H1 (cell line): ENCODE measurements at regions not wholly inside any gene's neighbourhood (a gene's known extent, or its start where the extent isn't known, plus 50 kb on each side); places are given as distances from the start of the nearest gene placed in this dataset.

Source experiments
- CTCF ChIA-PET: fragments of 300-600 bp; sonication (Branson Sonifier 250); formaldehyde crosslinking; loops from one replicate; lab custom pipeline; 2021; ENCODE audit not compliant: partially characterized antibody; lab: Charles Lee
- POLR2A ChIA-PET: fragments of 300-600 bp; sonication (Branson Sonifier 250); formaldehyde crosslinking; loops from one replicate; lab custom pipeline; 2021; ENCODE audit warnings: inconsistent platforms; ENCODE audit not compliant: partially characterized antibody; lab: Charles Lee
- DNase-seq, 2 experiments: peaks; one replicate each; pipeline versions ENCODE4 v3.0.0 to v3.0.0-alpha.2; 2010 to 2022; ENCODE audit warnings: low spot score in 2 of 2, low read depth in 1 of 2, mixed read lengths in 1 of 2
- FAIRE-seq: peaks from 2 replicates; lab custom pipeline; 2011; peaks lifted over from hg19 to GRCh38; lab: Jason Lieb, UNC
- H2AFZ ChIP-seq: 2 replicates; pipeline ENCODE4 v1.8.1; 2012; ENCODE audit warnings: low read length, inconsistent platforms
- H2AK5ac ChIP-seq: 2 replicates; pipeline ENCODE4 v1.6.1; 2013; ENCODE audit warnings: low read depth, low read length
- H2BK120ac ChIP-seq: replicated peaks from 2 replicates; pipeline ENCODE3; 2013; ENCODE audit warnings: low read depth, low read length, inconsistent platforms
- H2BK12ac ChIP-seq: 2 replicates; pipeline ENCODE4 v1.6.1; 2013; ENCODE audit warnings: low read depth, low read length
- H2BK15ac ChIP-seq: 2 replicates; pipeline ENCODE4 v1.6.1; 2013; ENCODE audit warnings: low read length
- H2BK20ac ChIP-seq: 2 replicates; pipeline ENCODE4 v1.6.1; 2013; ENCODE audit warnings: low read length
- H2BK5ac ChIP-seq: 2 replicates; pipeline ENCODE4 v1.6.1; 2013; ENCODE audit warnings: low read depth, low read length
- H3K14ac ChIP-seq: 2 replicates; pipeline ENCODE4 v1.6.1; 2013; ENCODE audit warnings: inconsistent platforms; ENCODE audit not compliant: insufficient read length
- H3K18ac ChIP-seq: 2 replicates; pipeline ENCODE4 v1.6.1; 2013; ENCODE audit warnings: low read length; ENCODE audit errors: extremely low read depth
- H3K23ac ChIP-seq: 2 replicates; pipeline ENCODE4 v1.6.1; 2013; ENCODE audit warnings: inconsistent platforms; ENCODE audit not compliant: insufficient read length
- H3K23me2 ChIP-seq: 2 replicates; pipeline ENCODE4 v1.6.1; 2013; ENCODE audit warnings: low read depth, low read length
- H3K27ac ChIP-seq: 2 replicates; pipeline ENCODE4 v1.6.1; 2011; ENCODE audit warnings: low read depth, low read length, inconsistent platforms
- H3K27me3 ChIP-seq, 4 experiments: replicated peaks in 1 of 4; 1 replicate in 1 of 4; 2 replicates in 3 of 4; pipeline versions ENCODE4 v1.6.1 to v1.8.1; 2011 to 2013; ENCODE audit warnings: low read length in 3 of 4, mild to moderate bottlenecking in 3 of 4, inconsistent platforms in 2 of 4, mixed read lengths in 2 of 4, moderate library complexity in 1 of 4; ENCODE audit not compliant: control insufficient read depth in 3 of 4, insufficient read depth in 3 of 4; ENCODE audit errors: extremely low read depth in 1 of 4
- H3K36me3 ChIP-seq, 4 experiments: 2 replicates each; pipeline versions ENCODE4 v1.6.1 to v1.8.1; 2011 to 2013; ENCODE audit warnings: mild to moderate bottlenecking in 4 of 4, low read length in 3 of 4, moderate library complexity in 2 of 4, control low read depth in 1 of 4, inconsistent platforms in 1 of 4; ENCODE audit not compliant: insufficient read depth in 4 of 4, control insufficient read depth in 2 of 4
- H3K4ac ChIP-seq: replicated peaks from 2 replicates; pipeline ENCODE3; 2013; ENCODE audit warnings: low read length, low read depth, mixed read lengths, inconsistent platforms; ENCODE audit not compliant: insufficient read length
- H3K4me1 ChIP-seq, 4 experiments: replicated peaks in 1 of 4; 1 replicate in 1 of 4; 2 replicates in 3 of 4; pipeline versions ENCODE4 v1.6.1 to v1.8.1; 2011 to 2013; ENCODE audit warnings: low read length in 3 of 4, inconsistent platforms in 2 of 4, mixed read lengths in 1 of 4; ENCODE audit not compliant: insufficient read depth in 4 of 4, control insufficient read depth in 3 of 4
- H3K4me2 ChIP-seq, 2 experiments: 2 replicates each; pipeline versions ENCODE4 v1.6.1 to v1.8.1; 2011 to 2013; ENCODE audit warnings: low read depth in 2 of 2, low read length in 2 of 2, control low read depth in 1 of 2, inconsistent platforms in 1 of 2, mild to moderate bottlenecking in 1 of 2; ENCODE audit not compliant: insufficient read depth in 1 of 2
- H3K4me3 ChIP-seq, 4 experiments: fragments of 200-600, 300-600 bp in 1 of 4; sonication (generic), shearing (Covaris generic), sonication (Bioruptor Twin) in 1 of 4; 2 replicates each; pipeline versions ENCODE4 v1.5.1 to v1.8.1; 2011 to 2016; ENCODE audit warnings: low read length in 4 of 4, low read depth in 3 of 4, control low read depth in 2 of 4, inconsistent platforms in 2 of 4, mild to moderate bottlenecking in 2 of 4, mixed read lengths in 1 of 4, moderate library complexity in 1 of 4; ENCODE audit not compliant: insufficient read depth in 2 of 4; ENCODE audit errors: extremely low read depth in 1 of 4
- H3K56ac ChIP-seq: replicated peaks from 2 replicates; pipeline ENCODE3; 2013; ENCODE audit warnings: low read depth, mild to moderate bottlenecking, mixed read lengths, low read length, inconsistent platforms; ENCODE audit not compliant: insufficient read length
- H3K79me1 ChIP-seq: 2 replicates; pipeline ENCODE4 v1.6.1; 2013; ENCODE audit warnings: low read depth, low read length, control low read depth
- H3K79me2 ChIP-seq, 2 experiments: 2 replicates each; pipeline versions ENCODE4 v1.6.1 to v1.8.1; 2012 to 2013; ENCODE audit warnings: low read length in 2 of 2, mild to moderate bottlenecking in 2 of 2, inconsistent platforms in 1 of 2; ENCODE audit not compliant: insufficient read depth in 2 of 2, control insufficient read depth in 1 of 2
- H3K9ac ChIP-seq, 4 experiments: replicated peaks in 1 of 4; 1 replicate in 1 of 4; 2 replicates in 3 of 4; pipeline versions ENCODE4 v1.6.1 to v1.8.1; 2011 to 2013; ENCODE audit warnings: low read depth in 3 of 4, low read length in 3 of 4, control low read depth in 2 of 4, mild to moderate bottlenecking in 2 of 4, moderate library complexity in 2 of 4, inconsistent platforms in 1 of 4; ENCODE audit errors: extremely low read depth in 1 of 4
- H3K9me3 ChIP-seq, 2 experiments: 2 replicates each; pipeline versions ENCODE4 v1.6.1 to v1.8.1; 2012 to 2013; ENCODE audit warnings: mild to moderate bottlenecking in 2 of 2, moderate library complexity in 2 of 2, control low read depth in 1 of 2, inconsistent platforms in 1 of 2, low read depth in 1 of 2, low read length in 1 of 2, mixed read lengths in 1 of 2; ENCODE audit not compliant: insufficient read depth in 2 of 2
- H4K20me1 ChIP-seq, 2 experiments: replicated peaks in 1 of 2; 2 replicates each; pipeline versions ENCODE3 to v1.8.1; 2011 to 2013; ENCODE audit warnings: inconsistent platforms in 2 of 2, low read length in 2 of 2, mild to moderate bottlenecking in 1 of 2; ENCODE audit not compliant: insufficient read depth in 2 of 2, control insufficient read depth in 1 of 2
- H4K5ac ChIP-seq: 2 replicates; pipeline ENCODE4 v1.6.1; 2013; ENCODE audit warnings: low read length, low read depth, mixed read lengths, inconsistent platforms; ENCODE audit not compliant: insufficient read length
- H4K8ac ChIP-seq: 2 replicates; pipeline ENCODE4 v1.8.0; 2013; ENCODE audit warnings: mild to moderate bottlenecking, moderate library complexity, low read length, inconsistent platforms; ENCODE audit not compliant: insufficient read depth; ENCODE audit errors: extremely low read depth
- H4K91ac ChIP-seq: replicated peaks from 2 replicates; pipeline ENCODE3; 2013; ENCODE audit warnings: low read length, mixed read lengths, inconsistent platforms; ENCODE audit not compliant: insufficient read length
- CHD2 ChIP-seq: IDR thresholded peaks from 2 replicates; pipeline ENCODE4 v1.6.1; 2012; ENCODE audit warnings: low read length, improper control_type of control experiment
- CTBP2 ChIP-seq: IDR thresholded peaks from 2 replicates; pipeline ENCODE4 v1.7.0; 2011; ENCODE audit warnings: borderline replicate concordance, mild to moderate bottlenecking, moderate library complexity, mixed read lengths, low read length; ENCODE audit not compliant: insufficient read depth, insufficient read length
- RXRA ChIP-seq: IDR thresholded peaks from 2 replicates; pipeline ENCODE4 v1.6.1; 2011; ENCODE audit warnings: low read depth, mild to moderate bottlenecking, low read length, moderate library complexity; ENCODE audit not compliant: insufficient read depth
- USF2 ChIP-seq: IDR thresholded peaks from 2 replicates; pipeline ENCODE4 v1.6.1; 2011; ENCODE audit warnings: low read length, improper control_type of control experiment
- WGBS, 2 experiments: shearing (Covaris generic) in 1 of 2; methylation state at CpG; one replicate each; pipeline versions ENCODE4 v1.1.6 to v1.1.7; 2013 to 2015; ENCODE audit warnings: low lambda C conversion rate in 2 of 2, mixed read lengths in 2 of 2, inconsistent platforms in 1 of 2, low coverage in 1 of 2, missing lambda C conversion rate in 1 of 2; ENCODE audit not compliant: insufficient replicate concordance in 2 of 2, insufficient coverage in 1 of 2, insufficient read length in 1 of 2; ENCODE audit errors: extremely low coverage in 1 of 2, missing lambda C conversion rate in 1 of 2; 5-methylcytosine and 5-hydroxymethylcytosine counted together

DNA sequence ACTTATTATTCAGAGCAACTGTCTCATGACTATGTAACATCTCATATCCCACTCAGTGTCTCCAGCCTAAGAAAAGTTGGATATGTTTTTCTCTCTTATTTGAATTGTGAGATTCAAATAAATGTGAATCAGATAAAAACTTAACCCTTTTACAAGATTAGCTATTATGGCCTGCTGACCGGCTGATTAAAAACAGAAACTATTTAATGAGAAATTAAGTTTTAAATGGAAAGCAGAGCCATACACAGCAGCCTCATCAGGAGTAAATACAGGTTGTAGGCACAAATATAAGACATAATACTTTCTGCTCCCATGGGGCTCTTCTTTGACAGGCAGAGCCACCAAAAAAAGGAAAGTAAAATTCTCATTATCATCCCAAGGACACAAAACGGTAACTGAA, 307.0 kb upstream of the PRMT6 start:
- no peak overlapping the region for H3K56ac ChIP-seq
- no peaks in the 10 kb centered on the region for H3K36me3 ChIP-seq
- H2BK20ac ChIP-seq, result no peak overlapping the region
- H2BK120ac ChIP-seq, result no peak overlapping the region
- no peaks in the 10 kb centered on the region for H4K20me1 ChIP-seq
- ChIA-PET POLR2A (no interaction called here), CTCF (no interaction called here)
- no peak overlapping the region for H3K23ac ChIP-seq
- no peak overlapping the region for H4K91ac ChIP-seq
- H3K4me1 ChIP-seq, result peaks cover 0 to 10% (median 4%) of the 10 kb centered on the region in 4 experiments; a peak in 3 of 7 replicates
- H4K5ac ChIP-seq, result no peak overlapping the region
- H3K4ac ChIP-seq, result no peak overlapping the region
- no peak overlapping the region for H2BK15ac ChIP-seq
- H3K23me2 ChIP-seq, result no peaks in the 10 kb centered on the region
- TF ChIP-seq RXRA (no peak), CTBP2 (no peak), CHD2 (no peak), USF2 (no peak)
- H3K4me3 ChIP-seq, result no peak overlapping the region
- no peak overlapping the region for H3K9ac ChIP-seq
- H2AK5ac ChIP-seq, result no peak overlapping the region
- no peak overlapping the region for H4K8ac ChIP-seq
- no peaks in the 10 kb centered on the region for H3K9me3 ChIP-seq
- H2AFZ ChIP-seq, result no peak overlapping the region
- 60% methylated on average over 2 of the region's 2 CpGs; no CpG with 5 or more reads in 1 of the 2 experiments for WGBS, 2 experiments
- no peaks in the 10 kb centered on the region for H3K79me2 ChIP-seq
- H2BK12ac ChIP-seq, result no peak overlapping the region
- H3K4me2 ChIP-seq, result no peak overlapping the region
- FAIRE-seq, result no peak
- no peak overlapping the region for H3K18ac ChIP-seq
- no peak for DNase-seq
- no peaks in the 10 kb centered on the region for H3K79me1 ChIP-seq
- no peak overlapping the region for H2BK5ac ChIP-seq
- H3K14ac ChIP-seq, result no peak overlapping the region
- H3K27me3 ChIP-seq, result no peaks in the 10 kb centered on the region
- H3K27ac ChIP-seq, result no peak overlapping the region
